ENCODE measurements at regions not wholly inside any gene's neighbourhood (a gene's known extent, or its start where the extent isn't known, plus 50 kb on each side); places are given as distances from the start of the nearest gene placed in this dataset.

GRCh38 chrX:46330513-46330912, 214.7 kb downstream of the ZNF674 start:
- CTCF ChIA-PET: no interaction called here
- H3K9me3 ChIP-seq (ENCODE audit: control insufficient read depth, insufficient read depth, low read length): 0 out of 2 replicates have a peak, but pooled peaks cover 2% of the 10 kb centered on the region
- dilution Hi-C loops (cut with HindIII; ENCODE audit: low sequenced_read_pairs, unreplicated experiment): no loop called here

More at GRCh38 chrX:46330513-46330912, 214.7 kb downstream of the ZNF674 start:
- ATAC-seq (ENCODE audit: low read depth) (no peak), DNase-seq (no peak)
- Histone ChIP-seq H4K20me1 (ENCODE audit: insufficient read depth, low read length) (no peaks in the 10 kb centered on the region), H4K91ac (ENCODE audit: insufficient read depth, low read depth, low read length) (no peak overlapping the region), H2BK120ac (ENCODE audit: low read depth, low read length) (no peak overlapping the region), H2AK9ac (replicated peaks; ENCODE audit: low read depth, low read length, poor library complexity) (no peak overlapping the region), H3K4me2 (ENCODE audit: low read depth, low read length) (no peak overlapping the region), H4K5ac (ENCODE audit: low read depth, low read length) (no peak overlapping the region), H3K56ac (ENCODE audit: extremely low read depth, insufficient read depth, low read length) (no peak overlapping the region), H3K4me1 (ENCODE audit: control insufficient read depth, insufficient read depth, low read length) (no peaks in the 10 kb centered on the region), H3K27ac (ENCODE audit: insufficient read depth, low read length) (no peak overlapping the region), H3K23ac (ENCODE audit: low read depth, low read length) (no peak overlapping the region), H3K14ac (replicated peaks; ENCODE audit: low read depth, low read length) (no peak overlapping the region), H2AFZ (replicated peaks; ENCODE audit: low read length, poor library complexity) (no peak overlapping the region), H2AK5ac (ENCODE audit: low read depth, low read length) (no peak overlapping the region), H3K4me3 (ENCODE audit: insufficient read depth, low read depth, low read length) (no peak overlapping the region), H3K9me1 (ENCODE audit: insufficient read depth, low read length) (no peaks in the 10 kb centered on the region), H2BK15ac (ENCODE audit: low read depth, low read length) (no peak overlapping the region), H3K27me3 (ENCODE audit: control insufficient read depth, insufficient read depth, low read length) (peaks cover 6% of the 10 kb centered on the region; the same call in 1 of the 2 replicates), H4K8ac (ENCODE audit: low read depth in 2 of 2, low read length in 2 of 2) (no peak overlapping the region), H3K36me3 (ENCODE audit: control insufficient read depth, insufficient read depth, low read length) (no peaks in the 10 kb centered on the region), H3K9ac (ENCODE audit: low read depth, low read length) (no peak overlapping the region), H2BK5ac (ENCODE audit: low read depth, low read length, poor library complexity, severe bottlenecking) (no peak overlapping the region), H3K18ac (ENCODE audit: low read depth, low read length) (no peak overlapping the region), H2BK20ac (ENCODE audit: low read depth, low read length) (no peak overlapping the region), H3K79me1 (ENCODE audit: low read depth in 1 of 2, low read length in 2 of 2) (no peaks in the 10 kb centered on the region), H3K4ac (ENCODE audit: low read depth, low read length) (no peak overlapping the region)
- intact Hi-C loops (cut with micrococcal nuclease) (no loop called here), in situ Hi-C loops (cut with MboI; ENCODE audit: low sequenced_read_pairs) (no loop called here)
- WGBS, 2 experiments (ENCODE audit: extremely low coverage in 2 of 2, insufficient read length in 1 of 2): 34% methylated on average over 2 of the region's 2 CpGs; no CpG with 5 or more reads in 1 of the 2 experiments
- TF ChIP-seq CEBPB (IDR thresholded peaks at IDR 0.05; ENCODE audit: low read depth, low read length): no peak
- no peak for TF ChIP-seq RFX5 (IDR thresholded peaks at IDR 0.05; ENCODE audit: low read depth, low read length)
- no peak for TF ChIP-seq ELK1 (IDR thresholded peaks at IDR 0.05; ENCODE audit: borderline replicate concordance, low read depth, low read length)
- TF ChIP-seq RAD21 (IDR thresholded peaks at IDR 0.05; ENCODE audit: low read length): no peak
- no peak for TF ChIP-seq POLR2A (IDR thresholded peaks at IDR 0.05; ENCODE audit: low read depth, low read length)
- TF ChIP-seq SMC3 (IDR thresholded peaks at IDR 0.05; ENCODE audit: low read depth, low read length): no peak
- no peak for TF ChIP-seq CHD1 (IDR thresholded peaks at IDR 0.05; ENCODE audit: low read depth, low read length)
- no peak for TF ChIP-seq MXI1 (IDR thresholded peaks at IDR 0.05; ENCODE audit: borderline replicate concordance, low read depth, low read length)
- TF ChIP-seq RCOR1 (IDR thresholded peaks at IDR 0.05; ENCODE audit: insufficient replicate concordance, low read length): no peak
- no peak for TF ChIP-seq FOS (IDR thresholded peaks at IDR 0.05; ENCODE audit: low read depth, low read length)
- no peak for TF ChIP-seq MAFK (IDR thresholded peaks at IDR 0.05; ENCODE audit: low read depth, low read length)
- no peak for TF ChIP-seq MAZ (IDR thresholded peaks at IDR 0.05; ENCODE audit: borderline replicate concordance, low read depth, low read length)
- no peak for TF ChIP-seq CTCF (conservative IDR thresholded peaks at IDR 0.05; ENCODE audit: low read depth, low read length)
- POLR2A ChIA-PET (ENCODE audit: unreplicated experiment): no interaction called here
- no TSS peak for BruUV-seq (replicated peaks)

Data from IMR-90 (cell line).